GM21447 (cell line): ENCODE measurements at regions not wholly inside any gene's neighbourhood (a gene's known extent, or its start where the extent isn't known, plus 50 kb on each side); places are given as distances from the start of the nearest gene placed in this dataset.
"Not testable (repeated sequence)": the region's sequence is repeated elsewhere in the genome, so short reads cannot be mapped to it uniquely, and the experiment has no call there.

ENCODE experiments used
- ATAC-seq: cut with Tn5 transposase; IDR thresholded peaks from one replicate; pipeline ENCODE4 v1.9.1; 2021; ENCODE audit not compliant: unreplicated experiment

- no peak for ATAC-seq
These were observed 189.5 kb downstream of the UNC5CL start for GRCh38 chr6:40849546-40849945.

DNA sequence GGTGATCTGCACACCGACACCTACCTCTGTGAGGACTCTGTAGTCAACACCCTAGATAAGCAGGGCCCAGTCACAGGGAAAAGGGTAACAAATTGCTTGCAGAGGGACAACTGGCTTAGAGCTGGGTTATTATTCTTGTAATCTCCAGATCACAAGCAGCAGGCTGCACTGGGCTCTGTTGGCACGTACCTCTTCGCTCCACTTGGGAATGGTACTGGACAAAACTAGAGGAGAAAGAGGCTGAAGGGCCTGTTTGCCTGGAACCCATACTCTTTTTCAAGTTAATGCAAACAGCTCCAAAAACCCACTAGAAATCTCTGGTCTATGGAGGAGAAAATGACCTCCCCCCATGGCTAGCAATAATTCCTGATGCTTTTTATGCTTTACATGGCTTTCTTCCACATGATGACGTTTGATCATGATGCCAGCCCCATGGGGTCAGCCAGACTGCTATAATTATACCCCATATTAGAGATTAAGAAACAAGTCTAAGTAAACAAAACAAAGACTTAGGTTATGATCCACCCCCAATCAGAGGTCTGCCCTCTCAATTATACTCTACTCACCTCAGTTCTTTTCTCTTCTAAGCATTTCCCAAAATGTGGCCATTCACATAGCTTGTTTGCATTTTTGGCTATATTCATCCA is 190.0 kb downstream of the UNC5CL start:
- ATAC-seq = no peak

DNA sequence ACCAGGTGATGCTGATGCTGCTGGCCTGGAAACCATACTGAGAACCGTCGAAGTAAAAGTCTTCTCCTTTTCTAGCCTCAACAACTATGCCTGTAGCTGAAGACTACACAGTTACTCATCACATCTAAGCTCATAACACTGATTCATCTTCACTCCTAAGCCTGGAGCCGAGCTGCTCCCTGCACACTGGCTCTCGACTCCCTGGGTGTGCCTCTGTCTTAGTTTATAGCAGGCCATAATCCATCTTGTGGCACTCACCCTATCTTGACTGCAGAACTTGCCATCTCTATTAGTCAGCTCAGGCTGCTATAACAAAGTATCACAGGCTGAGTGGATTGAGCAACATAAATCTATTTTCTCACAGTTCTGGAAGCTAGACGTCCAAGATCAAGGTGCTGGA is 191.0 kb downstream of the UNC5CL start:
- ATAC-seq = no peak

DNA sequence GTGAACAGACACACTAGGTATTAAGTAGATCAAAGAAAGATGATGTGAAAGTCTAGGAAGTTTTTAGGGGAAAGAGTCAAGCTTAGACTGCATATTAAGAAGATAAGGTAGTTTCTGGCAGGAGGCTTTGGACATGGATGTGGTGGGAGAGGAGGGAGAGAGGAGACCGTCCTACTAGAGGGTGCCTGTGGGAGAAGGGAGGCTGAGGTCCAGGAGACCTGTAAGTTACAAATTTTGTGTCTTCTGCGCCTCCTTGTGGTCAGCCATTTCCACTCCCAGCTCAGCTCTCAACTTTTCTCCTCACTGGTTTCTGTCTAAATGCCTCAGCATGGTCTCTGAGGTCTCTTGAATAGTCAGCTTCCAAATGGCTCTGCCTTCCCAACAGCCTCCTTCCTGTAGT is 193.5 kb downstream of the UNC5CL start:
- no peak for ATAC-seq

GRCh38 chr6:40844246-40844645 is 194.8 kb downstream of the UNC5CL start:
- ATAC-seq = no peak

DNA sequence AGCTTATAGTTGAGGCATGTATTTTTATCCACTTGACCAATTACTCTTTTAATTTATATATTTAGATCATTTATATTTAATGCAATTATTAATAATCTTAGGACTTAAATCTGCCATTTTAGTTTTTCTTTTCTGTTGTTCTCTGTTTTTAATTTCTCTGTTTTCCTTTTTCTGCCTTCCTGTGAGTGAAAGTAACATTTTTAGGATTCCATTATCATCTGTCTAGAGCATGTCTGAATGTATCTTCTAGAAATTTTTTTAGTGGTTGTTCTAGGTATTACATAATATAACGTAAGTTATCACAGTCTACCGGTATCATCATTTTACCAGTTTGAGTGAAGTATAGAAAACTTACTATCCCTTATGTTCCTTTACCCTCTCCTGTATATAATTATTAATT is 197.3 kb downstream of the UNC5CL start:
- no peak for ATAC-seq

- ATAC-seq = no peak
These were observed 206.3 kb downstream of the UNC5CL start for GRCh38 chr6:40832691-40833090.

GRCh38 chr6:40831381-40831780 is 207.6 kb downstream of the UNC5CL start:
- no peak for ATAC-seq

- no peak for ATAC-seq
These were observed 213.9 kb downstream of the UNC5CL start for GRCh38 chr6:40825102-40825501.

- ATAC-seq = not testable (repeated sequence)
These were observed 214.8 kb downstream of the UNC5CL start for GRCh38 chr6:40823917-40824891.

DNA sequence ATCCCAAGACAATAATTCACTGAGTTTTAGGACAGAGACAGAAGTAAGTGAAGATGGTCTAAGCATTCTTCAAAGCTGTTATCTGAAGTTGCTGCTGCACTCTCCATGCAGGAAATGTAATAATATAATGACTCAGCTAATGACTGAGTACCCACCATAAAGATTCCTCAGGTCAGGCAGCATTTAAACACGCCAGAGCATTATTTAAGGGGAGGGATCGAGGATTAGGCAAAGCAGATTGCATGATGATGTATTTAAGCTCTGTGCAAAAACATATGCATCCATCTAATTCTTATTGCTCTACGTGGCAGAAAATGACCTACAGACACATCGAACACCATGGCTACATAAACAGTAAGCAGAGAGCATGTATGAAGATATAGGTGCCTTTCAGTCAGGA is 216.4 kb downstream of the UNC5CL start:
- no peak for ATAC-seq

- ATAC-seq = no peak
These were observed 219.7 kb downstream of the UNC5CL start for GRCh38 chr6:40819182-40819834.

GRCh38 chr6:40817369-40817768 is 221.7 kb downstream of the UNC5CL start:
- ATAC-seq = no peak

GRCh38 chr6:40816601-40817000 is 222.4 kb downstream of the UNC5CL start:
- ATAC-seq = no peak

DNA sequence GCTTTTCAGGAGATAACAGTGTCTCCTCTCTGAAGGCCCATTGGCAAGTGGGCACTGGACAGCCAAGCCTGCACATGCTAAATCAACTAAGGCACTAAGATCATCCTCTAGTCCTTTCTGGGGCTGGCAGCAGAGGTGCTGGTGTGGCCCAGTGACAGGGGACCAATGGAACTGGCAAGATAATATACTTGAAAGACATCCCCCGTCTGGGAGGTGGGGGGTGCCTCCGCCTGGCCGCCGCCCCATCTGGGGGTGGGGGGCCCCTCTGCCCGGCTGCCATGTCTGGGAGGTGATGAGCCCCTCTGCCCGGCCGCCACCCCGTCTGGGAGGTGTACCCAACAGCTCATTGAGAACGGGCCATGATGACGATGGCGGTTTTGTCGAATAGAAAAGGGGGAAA is 223.3 kb downstream of the UNC5CL start:
- ATAC-seq = no peak

DNA sequence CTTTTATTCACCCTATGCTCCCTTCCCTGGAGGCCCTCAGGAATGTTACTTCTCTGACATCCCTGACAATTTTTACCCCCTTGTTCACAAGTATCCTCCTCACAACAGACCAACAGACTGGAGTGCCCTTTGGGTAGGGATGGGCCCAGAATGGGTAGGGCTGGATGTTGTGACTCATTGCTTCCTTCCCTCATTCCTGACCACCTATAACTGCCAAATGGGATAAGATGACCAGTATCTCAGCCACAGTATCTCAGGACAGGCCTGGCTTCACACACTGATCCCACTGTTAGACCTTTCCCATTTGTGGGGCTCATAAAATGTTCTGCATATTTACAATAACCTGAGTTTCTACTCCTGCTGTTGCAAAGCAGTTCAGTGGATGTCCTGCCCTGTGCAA is 223.0 kb upstream of the LRFN2 start:
- no peak for ATAC-seq

DNA sequence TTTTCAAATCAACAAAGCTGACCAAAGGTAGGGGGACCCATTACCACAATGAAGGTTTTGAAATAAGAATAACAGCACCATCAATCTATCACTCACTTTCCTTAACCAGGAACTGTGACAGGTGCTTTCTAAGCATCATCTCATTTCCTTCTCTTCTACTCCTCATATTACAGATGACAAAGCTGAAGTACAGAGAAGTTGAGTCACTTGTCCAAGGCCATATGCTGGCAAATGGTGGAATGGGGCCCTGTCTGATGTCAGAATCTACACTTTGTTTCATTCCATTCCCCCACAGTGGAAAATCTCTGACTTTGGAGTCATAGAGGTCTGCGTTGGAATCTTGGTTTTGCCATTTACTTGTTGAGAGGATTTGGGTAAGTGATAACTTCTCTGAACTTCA is 222.5 kb upstream of the LRFN2 start:
- ATAC-seq = no peak

GRCh38 chr6:40807484-40807883 is 220.3 kb upstream of the LRFN2 start:
- ATAC-seq = no peak

DNA sequence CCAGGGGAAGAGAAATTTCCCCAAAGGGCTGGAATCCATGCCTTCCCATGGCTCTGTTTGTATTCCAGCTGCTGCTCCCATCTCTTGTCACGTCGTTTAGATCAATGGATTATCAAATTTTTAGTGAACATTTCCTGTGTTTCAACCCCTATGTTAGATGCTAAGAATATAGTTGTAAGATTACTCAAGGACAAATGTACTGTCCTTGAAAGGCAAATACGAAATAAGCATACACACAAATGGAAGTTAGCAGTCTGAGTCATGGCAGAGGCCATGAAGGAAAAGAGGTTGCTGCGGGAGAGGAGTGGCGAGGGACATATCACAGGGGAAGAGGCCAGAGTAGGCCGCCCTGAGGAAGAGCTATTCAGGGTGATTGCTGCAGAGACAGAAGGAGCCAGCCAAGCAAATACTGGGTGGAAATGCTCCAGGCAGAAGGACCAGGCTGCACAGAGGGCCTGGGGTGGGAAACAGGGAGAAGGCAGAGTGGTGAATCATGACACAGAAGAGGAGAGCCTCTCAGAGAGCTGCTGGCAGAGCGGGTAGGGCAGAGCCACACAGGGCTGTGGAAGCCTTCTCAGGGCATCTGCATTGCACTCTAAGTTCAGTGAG is 219.2 kb upstream of the LRFN2 start:
- ATAC-seq = no peak

DNA sequence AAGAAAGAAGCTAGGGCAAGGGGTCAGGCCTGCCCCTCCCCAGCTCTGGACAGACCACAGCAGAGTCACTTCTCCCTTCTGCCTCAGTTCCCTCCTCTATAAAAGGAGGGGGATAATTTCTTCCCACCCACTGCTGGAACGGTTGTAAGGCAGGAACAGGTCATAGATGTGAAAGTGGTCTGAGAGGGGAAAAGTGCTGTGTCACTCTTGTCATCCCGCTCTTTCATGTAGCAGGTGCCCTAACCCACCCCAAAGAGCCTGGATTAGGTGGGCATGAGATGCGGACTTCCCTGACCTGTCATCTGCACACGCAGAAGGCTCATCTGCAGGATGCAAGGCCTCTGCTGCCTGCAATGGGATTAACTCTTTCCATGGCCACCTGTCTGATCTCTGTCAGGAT is 218.2 kb upstream of the LRFN2 start:
- no peak for ATAC-seq

DNA sequence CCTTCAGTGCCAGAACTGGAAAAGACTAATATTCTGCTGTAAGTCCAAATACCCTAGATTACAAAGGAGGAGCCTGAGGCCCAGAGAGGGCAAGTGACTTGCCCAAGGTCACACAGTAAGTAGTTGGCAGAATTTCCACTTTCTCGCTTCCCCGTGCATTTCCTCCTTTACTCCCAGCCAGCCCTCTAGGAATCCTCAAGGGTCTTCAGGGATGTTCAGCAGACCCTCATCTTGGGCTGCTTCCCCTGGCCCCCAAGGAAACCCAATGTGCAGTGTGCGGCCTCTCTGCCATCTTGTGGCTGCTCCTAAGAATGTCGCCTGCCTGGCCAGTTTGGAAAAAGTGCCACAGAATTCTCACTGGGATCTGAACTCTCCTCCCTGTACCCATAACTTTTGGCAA is 217.7 kb upstream of the LRFN2 start:
- no peak for ATAC-seq
